Gastrocnemius medialis (tissue), 4 donors: ENCODE measurements at regions not wholly inside any gene's neighbourhood (a gene's known extent, or its start where the extent isn't known, plus 50 kb on each side); places are given as distances from the start of the nearest gene placed in this dataset.

Experiments
- ATAC-seq, 2 donors: fragments of 150-250 bp; one replicate each; pipeline ENCODE4 v1.9.1; 2016
- DNase-seq, 2 donors: peaks; one replicate each; pipeline ENCODE4 v3.0.0-alpha.2; 2019
- H3K27ac ChIP-seq, 4 donors: fragments of 200-600 bp; sonication (generic); 1 replicate in 1 of 4; 2 replicates in 3 of 4; pipeline ENCODE4 v1.5.1; 2016 to 2018; ENCODE audit warnings: mild to moderate bottlenecking in 2 of 4, moderate library complexity in 1 of 4
- H3K27me3 ChIP-seq, 3 donors: fragments of 200-600 bp; sonication (generic) in 2 of 3; 1 replicate in 1 of 3; 2 replicates in 2 of 3; pipeline versions ENCODE4 v1.5.1 to v1.6.0; 2016 to 2019; ENCODE audit warnings: mild to moderate bottlenecking in 1 of 3, moderate library complexity in 1 of 3
- H3K36me3 ChIP-seq, 2 donors: fragments of 200-600 bp; sonication (generic) in 1 of 2; one replicate each; pipeline ENCODE4 v1.5.1; 2017 to 2018
- H3K4me1 ChIP-seq, 2 donors: fragments of 200-600 bp; sonication (generic) in 1 of 2; one replicate each; pipeline ENCODE4 v1.5.1; 2016 to 2017; ENCODE audit warnings: mild to moderate bottlenecking in 2 of 2
- H3K4me3 ChIP-seq, 4 donors: fragments of 200-600 bp; sonication (generic) in 3 of 4; 1 replicate in 1 of 4; 2 replicates in 3 of 4; pipeline ENCODE4 v1.5.1; 2016 to 2019; ENCODE audit warnings: mild to moderate bottlenecking in 2 of 4
- H3K9me3 ChIP-seq, 3 donors: fragments of 200-600 bp; sonication (generic) in 2 of 3; 1 replicate in 1 of 3; 2 replicates in 2 of 3; pipeline ENCODE4 v1.5.1; 2016 to 2019
- POLR2A ChIP-seq, 2 donors: fragments of 450-650 bp; IDR thresholded peaks; one replicate each; pipeline ENCODE4 v1.6.1; 2017; ENCODE audit warnings: antibody characterized with exemption in 2 of 2, mild to moderate bottlenecking in 2 of 2, moderate library complexity in 2 of 2
- in situ Hi-C, 4 donors: fragments of 200-750 bp; cut with MboI; loops; one replicate each; pipeline versions ENCODE4 v1.15.0 to v1.8.0; 2017; ENCODE audit warnings: low sequenced_read_pairs in 4 of 4
- intact Hi-C: fragments of 100-400 bp; cut with DNase I; formaldehyde crosslinking; loops from one replicate; pipeline ENCODE4 v1.15.1; 2023; ENCODE audit warnings: low total_unique reads
- TF ChIP-seq, protein P1 (sequence below), 5 experiments: fragments of 450-650 bp in 3 of 5; fragments of 200-600 bp in 2 of 5; sonication (generic) in 2 of 5; IDR thresholded peaks in 4 of 5; conservative IDR thresholded peaks in 1 of 5; 1 replicate in 4 of 5; 2 replicates in 1 of 5; pipeline ENCODE4 v1.5.1; 2016 to 2019; ENCODE audit warnings: antibody characterized with exemption in 5 of 5, mild to moderate bottlenecking in 3 of 5, moderate library complexity in 3 of 5

DNA sequence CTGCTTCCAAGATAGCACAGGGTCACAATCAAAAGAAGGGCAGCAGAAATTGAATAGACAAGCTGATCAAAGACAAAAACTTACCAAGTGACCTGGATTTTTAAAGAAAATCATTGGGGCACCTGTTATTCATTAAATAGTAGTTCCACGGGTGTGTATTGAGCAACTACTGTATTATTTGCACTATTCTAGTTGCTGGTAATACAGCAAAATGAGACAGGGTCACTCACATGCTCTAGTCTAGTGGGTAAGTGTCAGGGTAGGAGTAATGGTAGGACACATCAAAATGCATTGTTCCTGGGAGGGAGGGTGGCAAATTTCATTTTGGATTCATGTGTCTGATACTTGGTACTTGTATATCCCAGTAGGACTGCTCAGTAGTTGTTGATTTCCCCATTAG is 127.9 kb downstream of the SQOR start:
- Histone ChIP-seq H3K36me3 (no peaks in the 10 kb centered on the region), H3K27me3 (no peaks in the 10 kb centered on the region), H3K9me3 (no peaks in the 10 kb centered on the region), H3K4me3 (no peak overlapping the region), H3K4me1 (no peaks in the 10 kb centered on the region), H3K27ac (no peak overlapping the region)
- intact Hi-C loops (no loop called here), in situ Hi-C loops (no loop called here)
- DNase-seq (no peak), ATAC-seq (no peak)
- TF ChIP-seq, protein P1, sequence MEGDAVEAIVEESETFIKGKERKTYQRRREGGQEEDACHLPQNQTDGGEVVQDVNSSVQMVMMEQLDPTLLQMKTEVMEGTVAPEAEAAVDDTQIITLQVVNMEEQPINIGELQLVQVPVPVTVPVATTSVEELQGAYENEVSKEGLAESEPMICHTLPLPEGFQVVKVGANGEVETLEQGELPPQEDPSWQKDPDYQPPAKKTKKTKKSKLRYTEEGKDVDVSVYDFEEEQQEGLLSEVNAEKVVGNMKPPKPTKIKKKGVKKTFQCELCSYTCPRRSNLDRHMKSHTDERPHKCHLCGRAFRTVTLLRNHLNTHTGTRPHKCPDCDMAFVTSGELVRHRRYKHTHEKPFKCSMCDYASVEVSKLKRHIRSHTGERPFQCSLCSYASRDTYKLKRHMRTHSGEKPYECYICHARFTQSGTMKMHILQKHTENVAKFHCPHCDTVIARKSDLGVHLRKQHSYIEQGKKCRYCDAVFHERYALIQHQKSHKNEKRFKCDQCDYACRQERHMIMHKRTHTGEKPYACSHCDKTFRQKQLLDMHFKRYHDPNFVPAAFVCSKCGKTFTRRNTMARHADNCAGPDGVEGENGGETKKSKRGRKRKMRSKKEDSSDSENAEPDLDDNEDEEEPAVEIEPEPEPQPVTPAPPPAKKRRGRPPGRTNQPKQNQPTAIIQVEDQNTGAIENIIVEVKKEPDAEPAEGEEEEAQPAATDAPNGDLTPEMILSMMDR (IDR thresholded peaks at IDR 0.05 in 4 of 5, conservative IDR thresholded peaks at IDR 0.05 in 1 of 5), result no peak
- TF ChIP-seq POLR2A (IDR thresholded peaks at IDR 0.05), result no peak

DNA sequence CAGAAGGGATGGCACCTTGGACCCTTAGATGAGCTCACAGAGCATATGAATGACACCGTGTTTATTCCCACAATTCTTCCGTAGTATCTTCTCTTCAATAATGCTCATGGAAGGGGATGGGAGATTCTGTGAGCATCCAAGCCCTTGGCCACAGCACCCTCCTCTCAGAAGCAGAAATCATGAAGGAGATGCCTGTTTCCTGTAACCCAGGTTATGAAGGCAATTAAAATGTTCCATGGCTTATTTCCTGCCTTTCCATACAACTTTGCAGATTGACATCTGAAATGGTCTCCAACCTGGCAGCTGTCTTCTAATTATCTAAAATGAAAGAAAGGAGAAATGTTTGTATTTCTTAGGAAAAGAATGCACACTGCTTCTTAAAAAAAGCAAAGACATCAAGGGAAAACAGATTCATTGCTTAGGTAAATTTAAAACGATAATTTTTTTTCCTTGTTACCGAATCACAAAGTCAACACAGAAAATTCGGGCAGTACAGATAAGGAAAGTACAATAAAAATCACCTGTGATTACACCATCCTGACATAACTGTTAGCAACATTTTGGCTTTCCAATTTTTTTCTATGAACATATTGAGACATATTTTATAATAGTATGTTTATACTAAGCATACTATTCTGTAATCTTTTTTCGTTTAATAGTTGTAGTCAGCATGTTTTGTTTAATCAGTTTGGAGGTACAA is 128.5 kb downstream of the SQOR start:
- no peak overlapping the region for H3K4me3 ChIP-seq
- intact Hi-C loops (no loop called here), in situ Hi-C loops (no loop called here)
- H3K9me3 ChIP-seq, result no peaks in the 10 kb centered on the region
- ATAC-seq (no peak), DNase-seq (no peak)
- TF ChIP-seq, protein P1 (IDR thresholded peaks at IDR 0.05 in 4 of 5, conservative IDR thresholded peaks at IDR 0.05 in 1 of 5), result no peak
- TF ChIP-seq POLR2A (IDR thresholded peaks at IDR 0.05), result no peak
- H3K27ac ChIP-seq, result no peak overlapping the region
- no peaks in the 10 kb centered on the region for H3K27me3 ChIP-seq
- H3K36me3 ChIP-seq, result no peaks in the 10 kb centered on the region
- no peaks in the 10 kb centered on the region for H3K4me1 ChIP-seq

DNA sequence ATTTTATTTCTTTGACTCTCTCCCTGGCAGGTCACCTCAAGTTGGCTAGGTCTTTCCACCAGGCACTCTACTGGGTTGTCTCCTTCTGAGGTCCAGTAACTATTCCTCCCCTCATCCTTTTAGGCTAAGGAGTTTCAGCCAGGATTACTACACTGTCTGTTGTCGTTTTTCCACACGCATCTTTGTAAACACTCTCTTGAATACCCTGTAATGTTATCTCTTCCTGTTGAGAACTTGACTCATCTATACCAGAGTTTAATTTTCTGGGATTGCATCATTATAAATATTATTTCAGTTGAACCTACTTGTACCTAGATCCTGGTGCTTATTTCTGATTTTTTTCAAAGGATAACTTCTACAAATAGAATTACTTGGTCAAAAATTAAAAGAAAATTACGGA is 138.3 kb downstream of the SQOR start:
- Histone ChIP-seq H3K27me3 (no peaks in the 10 kb centered on the region), H3K4me1 (no peaks in the 10 kb centered on the region), H3K36me3 (no peaks in the 10 kb centered on the region), H3K4me3 (no peak overlapping the region), H3K27ac (no peak overlapping the region), H3K9me3 (no peaks in the 10 kb centered on the region)
- TF ChIP-seq POLR2A (IDR thresholded peaks at IDR 0.05), result no peak
- TF ChIP-seq, protein P1 (IDR thresholded peaks at IDR 0.05 in 4 of 5, conservative IDR thresholded peaks at IDR 0.05 in 1 of 5), result no peak
- intact Hi-C loops, result no loop called here
- in situ Hi-C loops, result no loop called here
- ATAC-seq (no peak), DNase-seq (no peak)

DNA sequence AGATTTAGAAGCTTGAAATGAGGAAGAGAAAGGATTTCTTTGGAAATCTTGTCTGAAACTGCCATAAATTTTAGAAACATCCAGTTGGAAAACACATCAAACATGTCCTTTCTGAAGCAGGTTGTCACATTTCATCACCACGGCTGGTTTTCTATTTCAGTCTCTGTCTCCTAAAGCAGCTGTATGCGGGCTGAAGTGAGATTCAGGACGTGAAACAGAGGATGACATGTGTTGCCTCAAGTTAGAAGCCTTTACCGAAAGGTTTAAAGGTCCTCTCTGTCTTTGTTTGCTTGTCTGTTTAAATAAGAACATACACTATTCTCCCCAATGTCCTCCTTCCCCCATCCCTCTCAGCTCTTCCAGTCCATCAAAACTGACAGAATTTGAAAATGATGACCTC is 141.9 kb downstream of the SQOR start:
- H3K27ac ChIP-seq, result no peak overlapping the region
- H3K36me3 ChIP-seq, result no peaks in the 10 kb centered on the region
- TF ChIP-seq POLR2A (IDR thresholded peaks at IDR 0.05), result no peak
- TF ChIP-seq, protein P1 (IDR thresholded peaks at IDR 0.05 in 4 of 5, conservative IDR thresholded peaks at IDR 0.05 in 1 of 5), result no peak
- in situ Hi-C loops (no loop called here), intact Hi-C loops (no loop called here)
- H3K4me1 ChIP-seq, result no peaks in the 10 kb centered on the region
- DNase-seq (no peak), ATAC-seq (no peak)
- H3K9me3 ChIP-seq, result no peaks in the 10 kb centered on the region
- no peaks in the 10 kb centered on the region for H3K27me3 ChIP-seq
- no peak overlapping the region for H3K4me3 ChIP-seq

DNA sequence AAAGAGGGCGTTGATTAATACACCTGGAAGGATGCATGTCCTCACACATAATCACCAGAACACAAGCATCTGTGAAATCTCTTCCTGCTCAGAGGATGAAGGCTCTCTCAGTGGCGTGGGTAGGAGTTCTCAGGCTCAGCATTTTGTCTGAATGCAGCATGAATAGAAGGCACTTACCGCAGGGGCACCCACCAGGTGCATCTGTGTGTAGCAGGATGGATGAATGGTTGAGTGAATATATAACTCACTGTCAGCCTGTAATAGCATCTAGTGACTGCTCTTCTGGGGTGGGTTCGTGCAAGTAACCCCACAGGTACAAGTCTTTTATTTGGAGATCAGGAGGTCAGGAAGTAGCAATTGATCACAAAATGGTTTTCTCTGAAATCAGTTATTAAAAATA is 143.0 kb downstream of the SQOR start:
- Histone ChIP-seq H3K36me3 (no peaks in the 10 kb centered on the region), H3K9me3 (no peaks in the 10 kb centered on the region), H3K27me3 (no peaks in the 10 kb centered on the region), H3K4me1 (no peaks in the 10 kb centered on the region), H3K4me3 (no peak overlapping the region), H3K27ac (no peak overlapping the region)
- ATAC-seq, result no peak
- intact Hi-C loops (no loop called here), in situ Hi-C loops (no loop called here)
- DNase-seq, result no peak
- no peak for TF ChIP-seq POLR2A (IDR thresholded peaks at IDR 0.05)
- TF ChIP-seq, protein P1 (IDR thresholded peaks at IDR 0.05 in 4 of 5, conservative IDR thresholded peaks at IDR 0.05 in 1 of 5), result no peak
